Mucosa of rectum (tissue), 2 donors: ENCODE measurements at regions not wholly inside any gene's neighbourhood (a gene's known extent, or its start where the extent isn't known, plus 50 kb on each side); places are given as distances from the start of the nearest gene placed in this dataset.
"Not testable (repeated sequence)": the region's sequence is repeated elsewhere in the genome, so short reads cannot be mapped to it uniquely, and the experiment has no call there.

Experiments used
- H3K27ac ChIP-seq, 2 donors: one replicate each; pipeline ENCODE4 v1.7.0; 2013; ENCODE audit warnings: inconsistent platforms in 2 of 2, low read depth in 2 of 2, low read length in 2 of 2
- H3K27me3 ChIP-seq, 2 donors: one replicate each; pipeline ENCODE4 v1.7.0; 2013; ENCODE audit warnings: low read length in 2 of 2; ENCODE audit not compliant: control insufficient read depth in 2 of 2, insufficient read depth in 2 of 2
- H3K36me3 ChIP-seq, 2 donors: one replicate each; pipeline ENCODE4 v1.7.0; 2013; ENCODE audit warnings: low read length in 2 of 2; ENCODE audit not compliant: control insufficient read depth in 2 of 2, insufficient read depth in 2 of 2
- H3K4me1 ChIP-seq, 2 donors: one replicate each; pipeline ENCODE4 v1.7.0; 2013; ENCODE audit warnings: low read length in 2 of 2, mild to moderate bottlenecking in 1 of 2; ENCODE audit not compliant: control insufficient read depth in 2 of 2, insufficient read depth in 2 of 2
- H3K4me3 ChIP-seq, 2 donors: one replicate each; pipeline ENCODE4 v1.7.0; 2013; ENCODE audit warnings: low read length in 2 of 2
- H3K9ac ChIP-seq, 2 donors: one replicate each; pipeline ENCODE4 v1.7.0; 2013; ENCODE audit warnings: low read length in 2 of 2, low read depth in 1 of 2, mild to moderate bottlenecking in 1 of 2
- H3K9me3 ChIP-seq, 2 donors: one replicate each; pipeline ENCODE4 v1.7.0; 2013; ENCODE audit warnings: low read length in 2 of 2; ENCODE audit not compliant: control insufficient read depth in 2 of 2
- donor health status: healthy.
- donor health status: Normal muscosa, but diverticular disease.

- H3K27ac ChIP-seq = no peak overlapping the region
- H3K4me1 ChIP-seq = no peaks in the 10 kb centered on the region
Measured at GRCh38 chr10:2548071-2548470, 519.3 kb upstream of the PFKP start.

GRCh38 chr10:2547606-2548005 is 519.7 kb upstream of the PFKP start:
- Histone ChIP-seq H3K36me3 (no peaks in the 10 kb centered on the region), H3K27me3 (no peaks in the 10 kb centered on the region), H3K27ac (no peak overlapping the region), H3K4me3 (no peak overlapping the region), H3K4me1 (no peaks in the 10 kb centered on the region), H3K9ac (no peak overlapping the region), H3K9me3 (peaks cover 0 to 3% of the 10 kb centered on the region in 2 donors)

More at GRCh38 chr10:2548071-2548470, 519.3 kb upstream of the PFKP start:
- H3K27me3 ChIP-seq = no peaks in the 10 kb centered on the region
- H3K4me3 ChIP-seq = no peak overlapping the region
- no peak overlapping the region for H3K9ac ChIP-seq
- H3K36me3 ChIP-seq = no peaks in the 10 kb centered on the region
- H3K9me3 ChIP-seq = peaks cover 0 to 3% of the 10 kb centered on the region in 2 donors

- H3K36me3 ChIP-seq, H3K4me3 ChIP-seq, H3K4me1 ChIP-seq, H3K27ac ChIP-seq, H3K9ac ChIP-seq, H3K9me3 ChIP-seq, H3K27me3 ChIP-seq: not testable (repeated sequence)
Measured at GRCh38 chr10:2546894-2547293, 520.5 kb upstream of the PFKP start.

- no peaks in the 10 kb centered on the region for H3K4me1 ChIP-seq
- peaks cover 0 to 5% of the 10 kb centered on the region in 2 donors for H3K9me3 ChIP-seq
- no peak overlapping the region for H3K27ac ChIP-seq
- H3K27me3 ChIP-seq = no peaks in the 10 kb centered on the region
- no peak overlapping the region for H3K9ac ChIP-seq
- no peak overlapping the region for H3K4me3 ChIP-seq
- no peaks in the 10 kb centered on the region for H3K36me3 ChIP-seq
Measured at GRCh38 chr10:2543974-2544373, 523.4 kb upstream of the PFKP start.

GRCh38 chr10:2543142-2543886 is 524.0 kb upstream of the PFKP start:
- H3K27ac ChIP-seq = no peak overlapping the region
- H3K4me3 ChIP-seq = no peak overlapping the region
- H3K4me1 ChIP-seq = no peaks in the 10 kb centered on the region
- no peaks in the 10 kb centered on the region for H3K27me3 ChIP-seq
- H3K9me3 ChIP-seq = peaks cover 0 to 5% of the 10 kb centered on the region in 2 donors
- H3K9ac ChIP-seq = no peak overlapping the region
- H3K36me3 ChIP-seq = no peaks in the 10 kb centered on the region

- H3K9ac ChIP-seq = no peak overlapping the region
- H3K4me1 ChIP-seq = no peaks in the 10 kb centered on the region
- H3K36me3 ChIP-seq = no peaks in the 10 kb centered on the region
- no peak overlapping the region for H3K27ac ChIP-seq
- H3K4me3 ChIP-seq = no peak overlapping the region
- H3K9me3 ChIP-seq = peaks cover 0 to 5% of the 10 kb centered on the region in 2 donors
- no peaks in the 10 kb centered on the region for H3K27me3 ChIP-seq
Measured at GRCh38 chr10:2541176-2541575, 526.2 kb upstream of the PFKP start.

- H3K9ac ChIP-seq = no peak overlapping the region
- H3K9me3 ChIP-seq = peaks cover 3 to 12% of the 10 kb centered on the region in 2 donors
- no peak overlapping the region for H3K4me3 ChIP-seq
- no peak overlapping the region for H3K27ac ChIP-seq
- no peaks in the 10 kb centered on the region for H3K4me1 ChIP-seq
- H3K36me3 ChIP-seq = no peaks in the 10 kb centered on the region
- H3K27me3 ChIP-seq = no peaks in the 10 kb centered on the region
Measured at GRCh38 chr10:2529945-2530344, 537.4 kb upstream of the PFKP start.

GRCh38 chr10:2525781-2526180 is 541.6 kb upstream of the PFKP start:
- Histone ChIP-seq H3K4me1 (no peaks in the 10 kb centered on the region), H3K9me3 (peaks cover 3 to 9% of the 10 kb centered on the region in 2 donors), H3K4me3 (no peak overlapping the region), H3K36me3 (no peaks in the 10 kb centered on the region), H3K9ac (no peak overlapping the region), H3K27ac (no peak overlapping the region), H3K27me3 (no peaks in the 10 kb centered on the region)

GRCh38 chr10:2519139-2519538 is 548.2 kb upstream of the PFKP start:
- no peak overlapping the region for H3K4me3 ChIP-seq
- H3K9me3 ChIP-seq = peaks cover 0 to 2% of the 10 kb centered on the region in 2 donors
- no peak overlapping the region for H3K9ac ChIP-seq
- no peaks in the 10 kb centered on the region for H3K4me1 ChIP-seq
- no peaks in the 10 kb centered on the region for H3K27me3 ChIP-seq
- no peaks in the 10 kb centered on the region for H3K36me3 ChIP-seq
- no peak overlapping the region for H3K27ac ChIP-seq

- Histone ChIP-seq H3K36me3 (no peaks in the 10 kb centered on the region), H3K27ac (no peak overlapping the region), H3K4me1 (no peaks in the 10 kb centered on the region), H3K27me3 (no peaks in the 10 kb centered on the region), H3K9me3 (peaks cover 0 to 4% of the 10 kb centered on the region in 2 donors), H3K9ac (no peak overlapping the region), H3K4me3 (no peak overlapping the region)
Measured at GRCh38 chr10:2509081-2509531, 558.2 kb upstream of the PFKP start.
